NCI-H146 treated with DMSO at 0.1 percent for 48 hours (cell line): ENCODE measurements at regions not wholly inside any gene's neighbourhood (a gene's known extent, or its start where the extent isn't known, plus 50 kb on each side); places are given as distances from the start of the nearest gene placed in this dataset.
"Not testable (repeated sequence)": the region's sequence is repeated elsewhere in the genome, so short reads cannot be mapped to it uniquely, and the experiment has no call there.

Experiments
- DNase-seq: peaks from one replicate; lab custom pipeline; 2025; ENCODE audit not compliant: unreplicated experiment; lab: John Stamatoyannopoulos, UW

DNA sequence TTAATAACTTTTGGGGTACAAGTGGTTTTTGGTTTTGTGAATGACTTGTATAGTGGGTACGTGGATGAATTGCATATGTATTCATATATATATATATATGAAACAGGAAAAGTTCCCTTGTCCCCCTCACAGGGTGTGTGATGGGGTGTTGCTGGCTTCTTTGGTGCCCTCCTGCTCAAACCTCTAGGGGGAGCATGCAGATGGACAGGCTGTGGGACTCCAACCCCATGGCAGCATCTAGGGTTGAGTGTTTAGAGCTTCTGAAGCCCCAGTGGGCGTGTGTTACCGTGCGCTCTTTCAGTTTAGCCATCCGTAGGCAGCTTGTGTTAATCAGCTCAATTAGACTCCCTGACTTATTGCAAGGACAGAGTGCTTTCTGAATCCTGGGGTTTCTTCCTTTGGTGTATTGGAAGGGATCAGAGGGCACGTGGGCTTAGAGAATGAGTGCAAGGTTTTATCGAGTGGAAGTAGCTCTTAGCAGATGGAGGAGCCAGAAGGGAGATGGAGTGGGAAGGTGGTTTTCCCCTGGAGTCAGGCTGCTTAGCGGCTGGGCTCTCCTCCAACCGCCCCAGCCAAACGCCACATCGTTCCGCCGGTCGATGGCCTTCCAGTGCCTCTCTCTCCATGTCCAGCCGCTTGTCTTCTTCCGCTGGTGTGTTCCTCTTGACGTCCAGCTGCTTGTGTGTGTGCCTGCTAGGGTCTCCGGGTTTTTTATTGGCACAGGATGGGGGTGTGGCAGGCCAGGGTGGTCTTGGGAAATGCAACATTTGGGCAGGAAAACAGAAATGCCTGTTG is 674.4 kb upstream of the LCORL start:
- DNase-seq, result no peak

DNA sequence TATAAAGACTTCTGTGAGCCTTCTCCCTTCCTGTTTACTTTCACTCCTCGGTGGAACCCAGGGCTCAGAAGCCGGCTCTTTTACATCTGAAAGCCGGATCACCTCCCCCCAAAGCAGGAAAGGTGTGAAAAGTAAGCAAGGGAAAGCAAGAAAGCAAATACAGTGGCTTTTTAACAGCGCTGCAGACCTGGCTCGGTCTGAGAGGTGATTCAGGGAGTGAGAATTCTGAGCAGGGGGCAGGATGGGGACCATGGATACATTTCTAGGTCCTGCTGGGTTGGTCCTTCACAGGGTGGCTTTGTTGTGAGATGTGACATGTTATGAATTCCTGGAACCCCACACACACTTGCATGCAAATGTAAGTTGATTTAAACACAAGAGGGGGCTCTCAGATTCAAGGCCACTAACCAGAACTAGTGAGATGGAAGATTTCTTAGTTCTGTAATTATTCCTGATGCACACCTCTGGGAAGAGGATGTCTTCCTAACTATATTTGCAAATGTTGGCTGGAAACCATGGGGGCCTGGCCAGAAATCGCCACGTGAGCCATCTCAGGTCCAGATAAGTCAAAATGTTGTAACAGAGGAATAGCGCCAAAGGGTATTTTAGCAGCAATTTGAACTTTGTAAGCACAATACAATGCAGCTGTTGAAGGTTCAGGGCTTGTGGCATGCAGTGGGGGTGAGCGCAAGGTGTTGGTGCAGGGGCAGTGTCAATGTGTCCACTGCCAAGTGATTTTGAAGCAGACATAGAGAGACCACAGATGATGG is 670.1 kb upstream of the LCORL start:
- no peak for DNase-seq

DNA sequence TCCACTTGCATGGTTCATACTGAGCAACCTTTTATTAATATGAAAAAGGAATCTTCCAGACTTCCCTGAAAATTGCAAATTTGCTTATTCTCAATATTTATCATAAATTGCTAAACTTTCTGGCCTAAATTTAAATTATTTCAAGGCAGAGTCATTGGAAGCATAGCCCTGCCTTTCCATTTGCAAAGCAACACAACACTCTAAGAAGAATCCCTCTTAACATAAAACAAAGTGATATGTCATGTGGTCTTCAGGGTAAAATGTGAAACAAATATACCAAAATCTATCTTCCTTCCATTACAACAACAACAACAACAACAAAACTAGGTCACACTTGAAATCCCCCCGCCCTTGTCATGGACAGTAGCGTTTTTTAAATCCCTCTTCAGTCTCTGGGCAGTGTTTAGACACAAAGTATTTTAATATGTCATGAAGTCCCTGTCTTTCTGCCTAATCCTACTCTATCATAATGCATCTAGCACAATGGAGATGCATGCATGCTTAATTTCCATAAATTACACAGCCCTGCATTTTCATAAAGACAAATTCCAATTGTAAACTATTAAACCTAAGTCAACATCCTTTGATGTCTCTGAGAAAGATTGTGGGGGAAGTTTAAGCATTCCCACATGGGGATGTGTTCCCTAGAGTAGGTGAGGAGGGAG is 668.9 kb upstream of the LCORL start:
- DNase-seq, result no peak

GRCh38 chr4:18689308-18690115 is 668.0 kb upstream of the LCORL start:
- no peak for DNase-seq

- DNase-seq, result not testable (repeated sequence)
Measured at GRCh38 chr4:18688351-18688750, 666.8 kb upstream of the LCORL start.

GRCh38 chr4:18686338-18687037 is 664.9 kb upstream of the LCORL start:
- DNase-seq, result no peak

DNA sequence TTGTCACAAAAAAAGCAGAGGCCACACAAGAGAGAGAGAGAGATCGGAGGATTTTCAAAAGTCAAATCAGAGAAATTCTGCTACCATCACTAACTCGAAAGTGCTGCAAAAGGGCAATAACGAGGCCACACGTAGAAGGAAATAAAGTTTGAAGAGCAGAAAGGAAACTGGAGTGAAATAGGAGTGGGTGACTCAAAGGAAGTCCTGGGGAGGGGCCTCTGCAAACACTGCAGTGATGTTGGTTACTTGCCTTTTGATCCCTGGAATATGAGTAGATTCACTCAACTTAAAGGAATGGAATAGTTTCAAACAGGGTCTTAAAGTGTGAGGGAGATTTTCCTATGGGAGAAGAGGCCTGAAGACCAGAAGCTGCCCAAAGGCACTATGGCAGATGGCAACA is 663.4 kb upstream of the LCORL start:
- DNase-seq, result no peak

- DNase-seq, result no peak
Measured at GRCh38 chr4:18676526-18676915, 655.0 kb upstream of the LCORL start.

DNA sequence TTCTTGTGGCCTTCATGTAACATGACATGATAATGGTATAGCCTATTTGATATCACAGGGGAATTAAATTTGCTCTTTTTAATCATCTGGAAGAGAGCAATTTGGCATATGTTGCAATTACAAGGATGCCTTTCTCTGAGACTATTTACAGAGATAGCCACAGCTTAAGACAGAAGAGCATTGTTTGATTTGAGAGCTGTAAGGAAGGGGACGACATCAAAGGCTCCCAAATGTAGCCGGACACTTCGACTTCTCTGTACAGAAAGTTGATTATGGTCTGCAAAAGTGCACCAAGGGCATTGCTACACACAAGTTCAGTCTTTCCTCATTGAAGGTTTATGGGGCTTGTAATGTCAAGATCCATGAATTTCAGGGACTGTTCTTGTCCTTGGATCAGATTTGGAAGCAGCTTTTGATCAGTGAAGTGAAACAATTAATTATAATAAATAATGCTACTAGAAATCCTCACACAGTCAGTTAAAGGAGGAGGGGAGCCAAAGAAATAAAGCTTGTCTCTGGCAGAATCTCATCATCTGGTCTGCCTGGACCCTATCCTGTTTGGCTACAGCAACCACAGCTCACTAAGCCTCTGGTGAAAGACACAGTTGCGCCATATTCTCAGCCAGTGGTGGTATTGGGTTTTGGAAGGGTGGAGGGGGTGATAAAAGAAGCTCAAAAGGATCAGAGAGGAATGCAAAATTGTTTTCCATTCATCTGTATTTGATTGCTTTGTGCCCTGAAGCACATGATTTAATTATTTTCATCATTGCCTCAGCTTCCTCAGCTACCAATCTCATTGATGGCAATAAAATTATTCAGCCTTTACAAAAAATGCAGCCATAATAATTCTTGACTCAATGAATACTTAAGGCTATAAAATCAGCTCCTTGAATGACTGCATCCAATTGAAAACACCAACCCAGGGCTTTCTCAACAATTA is 654.3 kb upstream of the LCORL start:
- no peak for DNase-seq

DNA sequence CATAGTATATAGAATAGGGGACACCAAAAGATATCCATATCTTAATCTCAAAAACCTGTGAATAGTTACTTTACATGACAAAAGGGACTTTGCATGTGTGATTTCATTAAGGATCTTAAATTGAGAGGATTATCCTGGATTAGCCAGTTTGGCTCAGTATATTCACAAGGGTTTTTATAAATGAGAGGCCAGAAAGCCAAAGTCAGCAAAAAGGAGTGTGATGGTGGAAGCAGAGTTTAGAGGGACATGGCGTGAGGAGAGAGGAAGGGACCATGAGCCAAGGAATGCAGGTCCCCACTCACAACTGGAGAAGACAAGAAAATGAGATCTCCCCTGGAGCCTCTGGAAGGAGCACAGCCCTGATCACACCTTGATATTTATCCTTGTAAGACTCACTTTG is 648.5 kb upstream of the LCORL start:
- no peak for DNase-seq

- DNase-seq, result no peak
Measured at GRCh38 chr4:18669390-18669789, 647.8 kb upstream of the LCORL start.

DNA sequence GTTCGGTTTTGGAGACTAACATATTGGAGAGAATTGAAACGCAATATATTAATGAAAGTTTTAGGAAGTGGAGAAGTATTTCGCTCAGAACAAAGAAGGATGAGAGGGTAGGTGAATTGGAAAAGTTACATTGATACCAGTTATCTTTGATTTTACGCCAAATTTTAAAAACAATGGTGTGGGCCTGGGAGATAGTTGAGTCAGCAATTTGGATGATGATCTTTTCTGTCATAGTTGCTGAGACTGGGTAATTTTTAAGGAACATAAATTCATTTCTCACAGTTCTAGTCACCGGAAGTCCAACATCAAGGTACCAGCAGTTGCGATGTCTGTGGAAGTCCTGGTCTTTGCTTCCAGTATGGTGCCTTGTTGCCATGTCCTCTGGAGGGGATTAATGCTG is 644.8 kb upstream of the LCORL start:
- no peak for DNase-seq

GRCh38 chr4:18664171-18664570 is 642.6 kb upstream of the LCORL start:
- no peak for DNase-seq

- no peak for DNase-seq
Measured at GRCh38 chr4:18645351-18645750, 623.8 kb upstream of the LCORL start.

GRCh38 chr4:18641334-18641733 is 619.8 kb upstream of the LCORL start:
- DNase-seq, result no peak

DNA sequence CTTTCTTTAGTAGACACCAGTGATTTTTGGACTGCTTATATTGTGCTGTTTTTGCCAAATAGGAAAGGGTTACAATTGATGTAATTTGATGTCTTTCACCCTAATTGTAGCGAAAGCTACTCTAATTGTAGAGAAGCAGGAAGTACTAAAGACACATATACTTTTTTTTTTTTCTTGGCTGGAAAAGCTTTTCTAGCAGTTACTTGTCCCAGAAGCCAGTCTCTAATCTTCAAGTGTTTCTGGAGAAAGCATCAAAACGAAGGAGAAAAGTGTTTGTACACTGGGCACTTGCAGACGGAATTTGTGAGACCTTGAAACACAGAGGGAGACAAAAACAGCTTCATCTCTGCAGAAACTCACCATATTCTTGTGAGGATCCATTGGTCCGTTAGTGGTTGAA is 616.5 kb upstream of the LCORL start:
- no peak for DNase-seq

- DNase-seq, result no peak
Measured at GRCh38 chr4:18636001-18636585, 614.5 kb upstream of the LCORL start.

DNA sequence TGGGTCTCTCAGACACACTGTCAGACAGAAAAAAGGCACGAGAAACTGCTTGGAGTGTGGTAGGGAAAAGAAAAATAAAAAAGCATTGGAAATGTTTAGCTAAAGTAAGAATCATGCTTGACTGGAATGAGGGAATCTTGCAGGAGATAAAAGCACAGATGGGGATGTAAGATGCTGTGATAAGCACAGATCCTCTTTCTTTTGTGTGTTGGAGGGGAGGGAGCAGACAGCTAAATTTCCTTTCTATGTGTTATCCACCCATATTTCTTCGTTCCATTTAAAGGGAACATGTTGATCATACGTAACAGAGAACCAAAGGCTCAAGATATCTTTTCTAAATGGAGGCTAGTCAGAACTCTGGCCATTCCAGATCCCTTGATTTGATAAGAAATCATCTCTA is 614.0 kb upstream of the LCORL start:
- no peak for DNase-seq

- no peak for DNase-seq
Measured at GRCh38 chr4:18631586-18631985, 610.0 kb upstream of the LCORL start.
